Stimulated activated CD4-positive, alpha-beta T cell treated with anti-CD3 and anti-CD28 coated beads, Interleukin-2, amount 100 ng/mL, for 48 hours (primary cell): ENCODE measurements at regions not wholly inside any gene's neighbourhood (a gene's known extent, or its start where the extent isn't known, plus 50 kb on each side); places are given as distances from the start of the nearest gene placed in this dataset.
"Not testable (repeated sequence)": the region's sequence is repeated elsewhere in the genome, so short reads cannot be mapped to it uniquely, and the experiment has no call there.

ENCODE experiments used
- DNase-seq, 2 donors: peaks; one replicate each; pipeline ENCODE4 v3.0.0-alpha.2; 2020

GRCh38 chr3:88000853-88001252 is 58.0 kb downstream of the CGGBP1 start:
- peak in 1 of 2 donors; percentile 9 for DNase-seq

GRCh38 chr3:87997966-87998365 is 60.8 kb downstream of the CGGBP1 start:
- no peak for DNase-seq

DNA sequence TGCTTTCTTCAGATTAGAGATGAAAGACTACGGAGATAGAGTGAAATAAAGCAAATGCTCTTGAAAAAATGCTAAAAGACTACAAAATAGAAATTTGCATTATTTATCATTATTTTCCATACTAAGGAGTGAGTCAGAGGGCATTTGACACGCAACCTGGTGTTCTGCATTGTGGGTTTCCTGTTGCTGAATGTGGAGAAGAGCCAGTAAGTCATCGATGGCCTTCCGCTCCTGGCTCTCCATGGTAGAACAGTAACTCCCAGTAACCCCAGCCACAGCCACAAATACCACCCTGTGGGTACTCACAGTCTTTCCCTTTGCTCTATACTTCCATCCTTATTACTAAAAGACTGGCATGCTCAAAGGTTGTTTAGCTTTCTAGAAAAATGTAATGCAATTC is 61.5 kb downstream of the CGGBP1 start:
- peak; percentile 13 to 23 for DNase-seq

- DNase-seq = no peak
Measured at GRCh38 chr3:87996882-87997281, 61.9 kb downstream of the CGGBP1 start.

DNA sequence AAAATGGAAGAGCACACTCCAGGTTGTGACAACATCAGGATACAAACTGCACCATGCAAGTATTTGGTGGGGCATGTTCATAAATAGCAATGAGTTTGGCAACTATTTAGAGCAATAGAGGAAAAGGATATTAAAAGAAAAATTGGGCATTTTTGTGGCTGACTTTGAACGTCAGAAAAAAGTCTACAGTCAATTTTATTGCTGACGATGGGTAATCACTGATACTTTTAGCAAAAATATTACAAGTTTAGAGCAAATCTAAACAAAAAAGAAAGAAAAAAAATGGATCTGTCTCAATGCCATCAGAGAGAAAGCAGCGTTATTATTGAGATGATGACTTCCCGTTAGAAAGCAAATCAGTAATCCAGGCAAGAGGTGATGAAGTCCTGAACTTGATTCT is 65.2 kb downstream of the CGGBP1 start:
- DNase-seq = no peak

GRCh38 chr3:87987952-87988351 is 70.9 kb downstream of the CGGBP1 start:
- DNase-seq = no peak

DNA sequence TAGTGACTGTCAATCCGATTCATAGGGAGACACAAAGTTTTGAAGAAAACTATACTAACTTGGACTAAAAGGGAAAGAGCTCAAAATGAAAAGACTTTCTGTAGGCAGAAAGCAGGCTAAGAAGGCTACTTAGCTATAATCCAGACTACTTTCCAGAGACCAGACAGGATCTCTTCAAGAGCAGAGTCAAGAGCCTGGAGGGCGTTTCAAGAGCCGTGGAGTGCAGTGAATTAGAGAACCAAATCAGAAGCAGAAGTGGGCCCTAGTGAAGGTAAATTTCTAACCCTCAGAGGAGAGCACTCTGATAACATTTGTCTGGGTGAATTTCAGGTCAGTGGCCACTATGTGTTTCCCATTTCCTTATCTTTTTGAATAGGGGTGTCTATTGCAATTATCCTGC is 76.4 kb downstream of the CGGBP1 start:
- no peak for DNase-seq

DNA sequence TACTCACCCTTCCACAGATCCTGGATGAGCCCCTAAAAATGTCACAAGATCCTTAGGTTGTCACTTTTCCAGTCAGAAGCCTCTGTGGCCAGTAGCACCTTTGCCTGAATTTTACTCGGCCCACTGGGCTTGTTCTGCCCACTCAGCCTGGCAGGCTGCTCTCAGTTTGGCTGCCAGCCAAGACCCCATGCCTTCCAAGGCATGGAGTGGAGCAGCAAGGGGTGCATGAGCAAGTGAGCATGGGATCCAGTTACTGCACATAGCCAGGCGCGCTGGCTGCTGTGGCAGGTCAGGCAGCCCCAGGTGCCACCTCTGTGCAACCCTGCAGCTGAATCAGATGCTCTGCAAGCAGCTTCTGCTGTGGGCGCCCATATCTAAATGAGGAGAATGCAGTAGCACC is 79.3 kb downstream of the CGGBP1 start:
- no peak for DNase-seq

DNA sequence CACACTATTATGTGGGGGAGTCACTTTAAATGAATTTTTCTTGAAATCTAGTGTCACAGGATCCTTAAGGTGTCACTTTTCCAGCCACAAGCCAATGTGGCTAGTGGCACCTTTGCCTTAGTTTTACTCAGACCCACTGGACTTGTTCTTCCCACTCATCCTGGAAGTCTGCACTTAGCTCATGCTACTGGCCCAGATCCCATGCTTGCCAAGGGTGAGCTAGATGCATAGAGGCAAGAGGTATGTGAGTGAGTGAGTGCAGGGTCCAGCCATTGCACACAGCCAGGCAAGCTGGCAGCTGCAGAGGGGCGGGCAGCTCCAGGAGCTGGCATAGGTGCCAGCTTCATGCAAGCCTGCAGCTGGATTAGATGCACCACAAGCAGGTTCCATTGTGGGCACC is 81.0 kb downstream of the CGGBP1 start:
- no peak for DNase-seq

- DNase-seq = no peak
Measured at GRCh38 chr3:87975716-87976115, 83.1 kb downstream of the CGGBP1 start.

- no peak for DNase-seq
Measured at GRCh38 chr3:87973906-87974305, 84.9 kb downstream of the CGGBP1 start.

- no peak for DNase-seq
Measured at GRCh38 chr3:87969620-87970019, 89.2 kb downstream of the CGGBP1 start.

GRCh38 chr3:87968668-87969067 is 90.1 kb downstream of the CGGBP1 start:
- no peak for DNase-seq

DNA sequence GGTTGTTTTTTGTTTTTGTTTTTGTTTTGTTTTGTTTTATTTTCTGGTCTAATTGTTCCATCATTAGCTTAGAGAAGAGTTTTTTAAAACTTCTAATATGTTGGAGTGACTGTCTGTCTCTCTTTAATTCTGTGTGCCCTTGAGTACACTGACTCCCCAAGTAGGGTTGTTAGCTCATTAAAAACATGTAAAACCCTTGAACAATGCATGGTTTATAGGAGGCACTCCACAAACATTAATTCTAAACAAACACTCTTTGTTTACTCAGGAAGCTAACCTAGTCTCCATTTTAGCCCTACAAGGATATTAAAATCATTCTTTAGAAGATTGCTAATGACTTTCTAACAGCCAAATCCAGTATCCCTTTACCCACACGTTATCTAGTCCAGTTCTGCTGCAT is 100.5 kb downstream of the CGGBP1 start:
- no peak for DNase-seq

DNA sequence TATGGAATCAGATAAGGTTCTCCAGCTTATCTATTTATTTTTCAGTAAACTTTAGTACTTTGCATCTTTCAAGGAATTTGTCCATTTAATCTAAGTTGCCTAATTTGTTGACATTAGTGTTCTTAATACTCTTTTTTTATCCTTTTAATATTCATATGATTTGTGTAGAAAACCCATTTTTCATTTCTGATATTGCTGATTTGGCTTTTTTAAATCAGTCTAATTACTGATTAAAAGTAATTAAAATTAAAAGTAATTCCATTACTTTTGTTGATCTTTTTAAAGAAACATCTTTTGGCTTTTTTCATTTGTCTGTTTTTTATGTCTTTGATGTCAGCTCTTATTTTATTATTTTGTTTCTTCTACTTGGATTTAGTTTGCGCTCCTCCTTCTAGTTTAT is 101.2 kb downstream of the CGGBP1 start:
- no peak for DNase-seq

DNA sequence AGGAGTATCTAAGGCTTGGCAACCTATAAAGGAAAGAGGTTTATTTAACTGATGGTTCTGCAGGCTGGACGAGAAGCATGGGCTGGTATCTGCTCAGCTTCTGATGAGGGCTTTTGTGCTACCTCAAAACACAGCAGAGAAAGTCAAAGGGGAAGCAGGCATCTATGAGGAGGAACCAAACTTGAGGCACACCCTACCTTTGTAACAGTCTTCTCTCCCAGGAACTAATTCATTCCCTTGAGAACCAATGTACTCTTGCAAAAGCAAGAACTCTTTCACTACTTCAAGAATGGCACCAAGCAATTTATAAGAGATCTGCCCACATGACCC is 109.0 kb downstream of the CGGBP1 start:
- DNase-seq = no peak

- DNase-seq = no peak
Measured at GRCh38 chr3:87949189-87949878, 109.5 kb downstream of the CGGBP1 start.

DNA sequence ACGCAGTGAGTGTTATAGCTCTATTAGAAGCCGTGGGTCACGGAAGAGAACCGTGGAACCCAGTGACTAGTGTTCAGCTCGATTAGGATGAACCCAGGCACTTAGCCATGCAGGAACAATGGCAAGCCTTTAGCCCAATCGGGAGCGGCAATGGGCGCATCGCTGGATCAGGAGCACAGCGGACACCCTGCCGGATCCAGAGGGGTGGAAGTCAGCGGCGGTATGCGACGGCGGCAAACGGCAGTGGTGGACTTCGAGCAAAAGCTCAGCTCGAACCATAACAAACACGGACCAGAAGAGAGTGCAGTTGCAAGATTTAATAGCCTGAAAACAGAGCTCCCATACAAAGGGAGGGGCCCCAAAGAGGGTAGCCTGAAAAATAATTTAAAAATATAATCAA is 112.8 kb downstream of the CGGBP1 start:
- not testable (repeated sequence) for DNase-seq

GRCh38 chr3:87942256-87942655 is 116.5 kb downstream of the CGGBP1 start:
- not testable (repeated sequence) for DNase-seq

DNA sequence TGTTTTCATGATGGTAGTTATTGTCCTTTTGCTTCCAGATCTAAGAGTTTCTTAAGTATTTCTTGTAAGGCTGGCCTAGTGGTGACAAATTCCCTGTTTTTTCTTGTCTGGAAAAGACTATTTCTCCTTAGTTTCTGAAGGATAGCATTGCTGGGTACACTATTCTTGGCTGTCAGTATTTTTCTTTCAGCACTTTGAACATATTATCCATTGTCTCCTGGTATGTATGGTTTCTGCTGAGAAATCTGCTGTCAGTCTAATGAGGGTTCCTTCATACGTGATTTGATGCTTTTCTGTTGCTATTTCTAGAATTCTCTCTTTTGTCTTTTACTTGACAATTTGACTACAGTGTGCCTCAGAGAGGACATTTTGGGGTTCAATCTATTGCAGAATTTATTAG is 134.3 kb downstream of the CGGBP1 start:
- no peak for DNase-seq

DNA sequence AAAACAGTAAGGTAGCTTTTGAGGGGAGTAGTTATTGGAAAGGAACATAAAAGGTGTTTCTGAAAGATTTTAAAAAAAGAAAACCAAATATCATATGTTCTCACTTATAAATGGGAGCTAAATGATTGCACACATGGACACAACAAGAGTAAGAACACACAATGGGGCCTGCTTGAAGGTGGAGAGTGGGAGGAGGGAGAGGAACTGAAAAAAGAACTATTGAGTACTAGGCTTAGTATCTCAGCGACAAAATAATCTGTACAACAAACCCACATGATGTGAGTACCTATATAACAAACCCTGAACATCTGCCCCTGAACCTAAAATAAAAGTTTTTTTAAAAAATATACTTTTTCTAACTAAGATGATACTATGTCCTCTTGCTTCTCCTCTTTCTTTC is 138.3 kb downstream of the CGGBP1 start:
- DNase-seq = no peak

- no peak for DNase-seq
Measured at GRCh38 chr3:87901141-87901540, 157.7 kb downstream of the CGGBP1 start.

DNA sequence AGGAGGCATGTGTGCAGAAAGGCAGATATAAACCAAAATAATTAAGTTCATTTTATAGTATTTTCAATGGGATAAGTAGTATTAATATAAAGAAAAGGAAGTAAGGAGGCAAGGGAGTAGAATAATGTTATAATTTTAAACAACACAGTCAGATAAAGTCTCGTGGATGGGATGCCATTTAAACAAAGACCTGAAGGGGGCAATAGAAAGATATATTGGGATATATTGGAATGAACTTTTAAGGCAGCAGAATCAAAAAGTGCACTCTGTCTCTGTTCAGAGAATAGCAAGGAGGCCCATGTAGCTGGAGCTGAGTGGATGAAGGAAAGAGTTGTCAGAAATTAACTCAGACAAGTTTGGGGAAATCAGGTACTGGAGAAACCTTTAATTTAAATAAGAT is 158.7 kb downstream of the CGGBP1 start:
- DNase-seq = no peak

- no peak for DNase-seq
Measured at GRCh38 chr3:87898971-87899370, 159.8 kb downstream of the CGGBP1 start.

- no peak for DNase-seq
Measured at GRCh38 chr3:87895983-87896382, 162.8 kb downstream of the CGGBP1 start.

GRCh38 chr3:87873136-87873535 is 185.7 kb downstream of the CGGBP1 start:
- no peak for DNase-seq
